Mesenchymal stem cell (in vitro differentiated cells and primary cell): ENCODE measurements at regions not wholly inside any gene's neighbourhood (a gene's known extent, or its start where the extent isn't known, plus 50 kb on each side); places are given as distances from the start of the nearest gene placed in this dataset.
"Not testable (repeated sequence)": the region's sequence is repeated elsewhere in the genome, so short reads cannot be mapped to it uniquely, and the experiment has no call there.

Source experiments
- DNase-seq: peaks from one replicate; pipeline ENCODE4 v3.0.0-alpha.2; 2013
- H2AFZ ChIP-seq: one replicate; pipeline ENCODE4 v1.6.1; 2013; ENCODE audit warnings: low read depth, mild to moderate bottlenecking, control low read depth, inconsistent platforms, low read length, moderate library complexity
- H2AK5ac ChIP-seq: 2 replicates; pipeline ENCODE4 v1.6.1; 2013; ENCODE audit warnings: low read length, moderate library complexity, mild to moderate bottlenecking, inconsistent platforms; ENCODE audit not compliant: severe bottlenecking
- H2BK120ac ChIP-seq: one replicate; pipeline ENCODE4 v1.6.1; 2013; ENCODE audit warnings: low read depth, mild to moderate bottlenecking, inconsistent platforms, low read length, moderate library complexity
- H2BK12ac ChIP-seq, 2 experiments: one replicate each; pipeline ENCODE4 v1.6.1; 2013; ENCODE audit warnings: inconsistent platforms in 2 of 2, low read length in 2 of 2, mild to moderate bottlenecking in 2 of 2, moderate library complexity in 2 of 2, control low read depth in 1 of 2
- H2BK15ac ChIP-seq: one replicate; pipeline ENCODE4 v1.6.1; 2013; ENCODE audit warnings: mild to moderate bottlenecking, low read depth, inconsistent platforms; ENCODE audit not compliant: poor library complexity, severe bottlenecking
- H2BK5ac ChIP-seq: 2 replicates; pipeline ENCODE4 v1.6.1; 2013; ENCODE audit warnings: low read depth, mild to moderate bottlenecking, low read length, control low read depth, inconsistent platforms; ENCODE audit not compliant: poor library complexity, severe bottlenecking
- H3K14ac ChIP-seq, 2 experiments: one replicate each; pipeline ENCODE4 v1.6.1; 2013; ENCODE audit warnings: inconsistent platforms in 2 of 2, low read length in 2 of 2, control low read depth in 1 of 2, mild to moderate bottlenecking in 1 of 2, moderate library complexity in 1 of 2
- H3K18ac ChIP-seq, 2 experiments: one replicate each; pipeline ENCODE4 v1.6.1; 2013; ENCODE audit warnings: inconsistent platforms in 2 of 2, low read length in 2 of 2, control low read depth in 1 of 2, low read depth in 1 of 2, mild to moderate bottlenecking in 1 of 2
- H3K23ac ChIP-seq, 2 experiments: one replicate each; pipeline ENCODE4 v1.6.1; 2013; ENCODE audit warnings: inconsistent platforms in 2 of 2, low read length in 2 of 2, mild to moderate bottlenecking in 2 of 2, moderate library complexity in 2 of 2, control low read depth in 1 of 2
- H3K27ac ChIP-seq: 2 replicates; pipeline ENCODE4 v1.5.1; 2013; ENCODE audit warnings: mild to moderate bottlenecking, moderate library complexity, low read length, control low read depth, inconsistent platforms; ENCODE audit not compliant: poor library complexity, severe bottlenecking
- H3K27me3 ChIP-seq, 2 experiments: 2 replicates each; pipeline versions ENCODE4 v1.6.1 to v1.7.0; 2013; ENCODE audit warnings: low read length in 2 of 2, mild to moderate bottlenecking in 2 of 2, moderate library complexity in 2 of 2, control low read depth in 1 of 2, inconsistent platforms in 1 of 2; ENCODE audit not compliant: control insufficient read depth in 1 of 2, insufficient read depth in 1 of 2
- H3K36me3 ChIP-seq, 2 experiments: 2 replicates each; pipeline versions ENCODE4 v1.6.1 to v1.7.0; 2013; ENCODE audit warnings: low read length in 2 of 2, control low read depth in 1 of 2, inconsistent platforms in 1 of 2, low read depth in 1 of 2, mild to moderate bottlenecking in 1 of 2; ENCODE audit not compliant: insufficient read depth in 2 of 2, control insufficient read depth in 1 of 2
- H3K4ac ChIP-seq, 2 experiments: one replicate each; pipeline ENCODE4 v1.6.1; 2013; ENCODE audit warnings: inconsistent platforms in 2 of 2, low read length in 2 of 2, mild to moderate bottlenecking in 2 of 2, moderate library complexity in 2 of 2, control low read depth in 1 of 2, low read depth in 1 of 2
- H3K4me1 ChIP-seq: 2 replicates; pipeline ENCODE4 v1.6.1; 2013; ENCODE audit warnings: low read depth, low read length, control low read depth; ENCODE audit not compliant: control insufficient read depth, insufficient read depth
- H3K4me2 ChIP-seq: 2 replicates; pipeline ENCODE4 v1.6.1; 2013; ENCODE audit warnings: low read length, mild to moderate bottlenecking, inconsistent platforms; ENCODE audit not compliant: poor library complexity, severe bottlenecking
- H3K4me3 ChIP-seq, 2 experiments: 2 replicates each; pipeline versions ENCODE4 v1.5.1 to v1.7.0; 2013; ENCODE audit warnings: low read length in 2 of 2, mild to moderate bottlenecking in 2 of 2, control low read depth in 1 of 2, low read depth in 1 of 2; ENCODE audit not compliant: insufficient read depth in 1 of 2
- H3K79me1 ChIP-seq: replicated peaks from 2 replicates; pipeline ENCODE4 v1.6.1; 2013; ENCODE audit warnings: mild to moderate bottlenecking, control low read depth, low read length, inconsistent platforms; ENCODE audit not compliant: poor library complexity, severe bottlenecking
- H3K9ac ChIP-seq: 2 replicates; pipeline ENCODE4 v1.7.0; 2013; ENCODE audit warnings: mild to moderate bottlenecking, low read length, moderate library complexity
- H3K9me3 ChIP-seq: 2 replicates; pipeline ENCODE4 v1.7.0; 2013; ENCODE audit warnings: mild to moderate bottlenecking, low read length; ENCODE audit not compliant: control insufficient read depth
- H4K8ac ChIP-seq: one replicate; pipeline ENCODE4 v1.6.1; 2013; ENCODE audit warnings: inconsistent platforms, mild to moderate bottlenecking, low read length, moderate library complexity
- H4K91ac ChIP-seq: one replicate; pipeline ENCODE4 v1.6.1; 2013; ENCODE audit warnings: mild to moderate bottlenecking, low read length, inconsistent platforms
- WGBS: methylation state at CpG from one replicate; pipeline ENCODE4 v1.1.7; 2013; ENCODE audit warnings: mixed read lengths; 5-methylcytosine and 5-hydroxymethylcytosine counted together

DNA sequence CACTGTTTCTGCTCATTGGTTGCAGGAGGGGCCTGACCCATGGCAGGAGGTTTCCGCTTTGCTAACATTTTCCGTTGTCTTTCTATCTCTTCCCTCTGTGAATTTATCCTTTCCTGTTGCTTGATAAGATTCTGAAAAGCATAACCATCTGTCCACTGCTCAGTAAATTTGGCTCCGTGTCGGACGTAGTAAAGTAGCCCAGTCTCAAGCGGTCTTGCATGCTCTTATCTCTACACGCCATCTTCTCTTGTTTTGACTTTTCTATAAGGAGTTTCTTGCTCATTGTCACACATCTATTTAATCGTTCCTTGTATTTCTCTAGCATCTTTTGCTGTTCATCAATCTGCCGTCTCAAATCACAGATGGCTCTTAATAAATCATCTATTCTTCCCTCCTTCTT, 216.3 kb upstream of the CCL2 start:
- not testable (repeated sequence) for H3K23ac ChIP-seq, H3K36me3 ChIP-seq, H3K9ac ChIP-seq, H2AK5ac ChIP-seq, H4K91ac ChIP-seq, H3K27ac ChIP-seq, DNase-seq, H3K27me3 ChIP-seq, H3K4ac ChIP-seq, H3K14ac ChIP-seq, H2BK12ac ChIP-seq, H3K4me3 ChIP-seq, H3K9me3 ChIP-seq, H3K18ac ChIP-seq, H2BK120ac ChIP-seq, H4K8ac ChIP-seq, H3K4me1 ChIP-seq, H2AFZ ChIP-seq, H3K4me2 ChIP-seq, H2BK15ac ChIP-seq, H2BK5ac ChIP-seq, H3K79me1 ChIP-seq
- WGBS = 70% methylated on average over 8 of the region's 9 CpGs

DNA sequence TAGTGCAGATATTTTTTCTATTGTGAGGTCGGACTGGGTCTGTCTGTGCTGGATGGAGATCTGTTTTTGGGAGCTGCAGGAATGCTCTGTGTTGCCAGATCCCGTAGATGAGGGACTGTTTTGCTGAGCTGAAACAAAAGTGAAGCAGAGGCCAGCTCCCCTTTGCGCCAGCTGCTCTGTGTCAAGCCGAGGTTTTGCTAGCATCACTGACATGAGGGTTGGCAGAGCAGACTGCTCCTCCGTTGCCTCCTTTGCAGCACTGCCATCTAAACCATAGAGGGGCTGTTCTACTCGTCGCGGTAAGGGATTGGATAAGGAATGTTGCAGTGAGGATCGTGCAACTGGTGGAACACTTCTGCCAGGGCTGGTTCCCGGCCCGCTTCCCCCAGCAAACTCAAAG, 215.9 kb upstream of the CCL2 start:
- not testable (repeated sequence) for H3K18ac ChIP-seq, H3K4me1 ChIP-seq, H2BK12ac ChIP-seq, H3K23ac ChIP-seq, H3K4me2 ChIP-seq, H2AK5ac ChIP-seq, H3K27me3 ChIP-seq, H3K27ac ChIP-seq, DNase-seq, H3K9me3 ChIP-seq, H3K79me1 ChIP-seq, H2BK15ac ChIP-seq, H3K14ac ChIP-seq, H3K4ac ChIP-seq, H2BK120ac ChIP-seq, H3K36me3 ChIP-seq, H3K9ac ChIP-seq, H2AFZ ChIP-seq, H2BK5ac ChIP-seq, H4K91ac ChIP-seq, H4K8ac ChIP-seq, H3K4me3 ChIP-seq
- WGBS = 83% methylated on average over 11 of the region's 11 CpGs

DNA sequence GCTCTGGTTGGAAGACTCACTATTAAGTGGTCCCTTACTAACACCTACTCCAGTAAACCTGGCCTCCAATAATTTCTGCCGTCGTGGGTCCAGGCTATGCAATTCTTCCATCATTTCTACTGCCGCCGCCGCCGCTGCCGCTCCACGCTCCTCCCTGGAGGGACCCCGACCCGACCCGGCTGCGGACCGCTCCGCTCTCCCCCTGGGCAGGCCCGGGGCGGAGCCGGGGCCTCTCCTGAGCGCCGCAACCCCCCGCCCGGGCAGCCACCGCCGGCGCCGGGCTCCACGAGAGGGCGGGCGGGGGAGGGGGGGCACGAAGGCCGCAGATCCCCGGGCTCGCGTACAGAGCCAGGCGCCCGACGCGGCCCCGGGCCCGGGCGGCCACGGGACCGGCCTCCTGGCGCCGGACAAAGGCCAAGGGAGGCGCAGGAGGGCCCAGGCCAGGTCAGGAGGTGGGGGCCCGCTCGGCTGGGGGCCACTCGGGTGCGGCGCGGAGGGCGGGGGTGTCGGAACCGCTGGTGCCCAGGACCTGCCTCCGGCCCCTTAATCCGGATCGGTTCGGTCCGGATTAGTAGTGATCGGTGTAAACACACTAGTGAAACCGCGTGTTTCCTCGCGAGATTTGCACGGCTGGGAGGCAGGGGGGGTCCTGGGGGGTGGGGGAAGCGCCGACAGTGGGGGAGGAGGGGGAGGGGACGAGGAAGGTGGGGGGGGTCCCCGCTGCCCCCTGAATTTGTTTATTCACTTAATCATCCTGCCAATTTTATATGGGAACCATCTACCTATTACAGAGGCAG, 215.1 kb upstream of the CCL2 start:
- H3K18ac ChIP-seq, H3K27me3 ChIP-seq, H3K4me2 ChIP-seq, H3K9me3 ChIP-seq, H4K8ac ChIP-seq, H2BK12ac ChIP-seq, H2AFZ ChIP-seq, H2AK5ac ChIP-seq, H4K91ac ChIP-seq, H3K27ac ChIP-seq, H3K4ac ChIP-seq, H3K4me1 ChIP-seq, H3K36me3 ChIP-seq, H2BK15ac ChIP-seq, H3K23ac ChIP-seq, H2BK120ac ChIP-seq, H3K4me3 ChIP-seq, H3K9ac ChIP-seq, H3K14ac ChIP-seq, H2BK5ac ChIP-seq, H3K79me1 ChIP-seq, DNase-seq: not testable (repeated sequence)
- WGBS = 82% methylated on average over 13 of the region's 69 CpGs

DNA sequence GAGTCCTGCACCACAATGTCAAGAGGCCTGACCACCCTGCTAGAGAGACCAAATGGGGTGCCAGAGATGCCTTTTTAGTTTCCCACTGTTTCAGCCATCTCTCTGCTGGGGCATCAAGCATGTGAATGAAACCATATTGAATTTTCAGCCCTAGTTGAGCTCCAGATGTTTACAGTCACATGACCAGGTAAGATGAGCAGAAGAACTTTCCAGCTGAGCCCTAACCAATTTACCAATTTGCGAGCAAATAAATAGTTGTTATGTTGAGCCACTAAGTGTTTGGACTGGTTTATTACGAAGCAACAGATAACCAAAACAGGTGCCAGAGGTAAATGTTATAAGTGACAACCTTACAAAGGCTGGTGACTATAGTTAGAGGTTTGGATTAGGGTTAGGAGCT, 209.1 kb upstream of the CCL2 start:
- Histone ChIP-seq H3K9me3 (peaks cover 4% of the 10 kb centered on the region), H3K4me2 (no peak overlapping the region), H3K27ac (no peak overlapping the region), H3K9ac (no peak overlapping the region), H3K27me3 (peaks cover 0 to under 1% of the 10 kb centered on the region in 2 experiments), H2BK15ac (no peak overlapping the region), H4K91ac (no peak overlapping the region), H4K8ac (no peak overlapping the region), H3K4me3 (no peak overlapping the region), H2AK5ac (no peak overlapping the region), H3K14ac (no peak overlapping the region), H3K4me1 (no peaks in the 10 kb centered on the region), H3K36me3 (no peaks in the 10 kb centered on the region), H2AFZ (no peak overlapping the region), H2BK120ac (no peak overlapping the region), H3K23ac (no peak overlapping the region), H2BK5ac (no peak overlapping the region), H3K18ac (no peak overlapping the region), H2BK12ac (no peak overlapping the region), H3K4ac (no peak overlapping the region), H3K79me1 (no peaks in the 10 kb centered on the region)
- no peak for DNase-seq
- 60% methylated on average over 2 of the region's 2 CpGs for WGBS
